GM23338 (cell line): ENCODE measurements at regions not wholly inside any gene's neighbourhood (a gene's known extent, or its start where the extent isn't known, plus 50 kb on each side); places are given as distances from the start of the nearest gene placed in this dataset.

ENCODE experiments used
- ETS1 ChIP-seq: IDR thresholded peaks from 2 replicates; pipeline ENCODE4 v1.6.1; 2016; ENCODE audit warnings: antibody characterized with exemption
- EZH2 ChIP-seq: fragments of 200-600 bp; sonication (generic); IDR thresholded peaks from one replicate; pipeline ENCODE4 v1.8.0; 2017; ENCODE audit warnings: antibody characterized with exemption, mild to moderate bottlenecking, low read depth; ENCODE audit not compliant: unreplicated experiment
- EZH2phosphoT487 ChIP-seq: fragments of 200-600 bp; sonication (generic); IDR thresholded peaks from one replicate; pipeline ENCODE4 v1.8.1; 2018; ENCODE audit warnings: antibody characterized with exemption; ENCODE audit not compliant: unreplicated experiment
- JUNB ChIP-seq: IDR thresholded peaks from one replicate; pipeline ENCODE4 v1.6.1; 2016; ENCODE audit warnings: antibody characterized with exemption; ENCODE audit not compliant: unreplicated experiment
- NANOG ChIP-seq: IDR thresholded peaks from 2 replicates; pipeline ENCODE4 v1.6.1; 2016; ENCODE audit warnings: antibody characterized with exemption, borderline replicate concordance
- POLR2AphosphoS5 ChIP-seq: IDR thresholded peaks from 2 replicates; pipeline ENCODE4 v1.6.1; 2016; ENCODE audit warnings: antibody characterized with exemption, low read depth
- REST ChIP-seq: IDR thresholded peaks from one replicate; pipeline ENCODE4 v1.6.1; 2018; ENCODE audit warnings: antibody characterized with exemption; ENCODE audit not compliant: unreplicated experiment
- STAT1 ChIP-seq: IDR thresholded peaks from one replicate; pipeline ENCODE4 v1.6.1; 2016; ENCODE audit warnings: antibody characterized with exemption; ENCODE audit not compliant: unreplicated experiment
- ZNF114 ChIP-seq: fragments of 250-450 bp; sonication (Bioruptor Pico); IDR thresholded peaks from 2 replicates; pipeline ENCODE4 v1.5.0; 2020; ENCODE audit warnings: mild to moderate bottlenecking, moderate library complexity
- ZNF331 ChIP-seq: fragments of 250-450 bp; sonication (Bioruptor Pico); IDR thresholded peaks from 2 replicates; pipeline ENCODE4 v1.5.0; 2020; ENCODE audit warnings: low read depth, mild to moderate bottlenecking, moderate library complexity
- ZNF462 ChIP-seq: fragments of 250-450 bp; sonication (Bioruptor Pico); IDR thresholded peaks from 2 replicates; pipeline ENCODE4 v1.5.0; 2020; ENCODE audit warnings: mild to moderate bottlenecking, moderate library complexity

- TF ChIP-seq ZNF462 (CRISPR knock-in tag) (no peak), JUNB (no peak), EZH2 (no peak), POLR2AphosphoS5 (no peak), EZH2phosphoT487 (no peak), ETS1 (no peak), REST (no peak), STAT1 (no peak), NANOG (no peak), ZNF331 (CRISPR knock-in tag) (no peak), ZNF114 (CRISPR knock-in tag) (no peak)
These were observed 370.7 kb downstream of the PPP1R3A start (continued) for GRCh38 chr7:113548137-113548536.
